Stimulated activated naive CD8-positive, alpha-beta T cell treated with anti-CD3 and anti-CD28 coated beads, Interleukin-15, Interleukin-2, amounts not matched to agents 100 U/mL and 50 U/mL, for 24 hours (primary cell): ENCODE measurements at regions not wholly inside any gene's neighbourhood (a gene's known extent, or its start where the extent isn't known, plus 50 kb on each side); places are given as distances from the start of the nearest gene placed in this dataset.
"Not testable (repeated sequence)": the region's sequence is repeated elsewhere in the genome, so short reads cannot be mapped to it uniquely, and the experiment has no call there.

ENCODE experiments used
- ATAC-seq: fragments of 150-1000 bp; cut with Tn5 transposase; one replicate; pipeline ENCODE4 v1.10.0; 2021
- DNase-seq: peaks from one replicate; pipeline ENCODE4 v3.0.0; 2021

DNA sequence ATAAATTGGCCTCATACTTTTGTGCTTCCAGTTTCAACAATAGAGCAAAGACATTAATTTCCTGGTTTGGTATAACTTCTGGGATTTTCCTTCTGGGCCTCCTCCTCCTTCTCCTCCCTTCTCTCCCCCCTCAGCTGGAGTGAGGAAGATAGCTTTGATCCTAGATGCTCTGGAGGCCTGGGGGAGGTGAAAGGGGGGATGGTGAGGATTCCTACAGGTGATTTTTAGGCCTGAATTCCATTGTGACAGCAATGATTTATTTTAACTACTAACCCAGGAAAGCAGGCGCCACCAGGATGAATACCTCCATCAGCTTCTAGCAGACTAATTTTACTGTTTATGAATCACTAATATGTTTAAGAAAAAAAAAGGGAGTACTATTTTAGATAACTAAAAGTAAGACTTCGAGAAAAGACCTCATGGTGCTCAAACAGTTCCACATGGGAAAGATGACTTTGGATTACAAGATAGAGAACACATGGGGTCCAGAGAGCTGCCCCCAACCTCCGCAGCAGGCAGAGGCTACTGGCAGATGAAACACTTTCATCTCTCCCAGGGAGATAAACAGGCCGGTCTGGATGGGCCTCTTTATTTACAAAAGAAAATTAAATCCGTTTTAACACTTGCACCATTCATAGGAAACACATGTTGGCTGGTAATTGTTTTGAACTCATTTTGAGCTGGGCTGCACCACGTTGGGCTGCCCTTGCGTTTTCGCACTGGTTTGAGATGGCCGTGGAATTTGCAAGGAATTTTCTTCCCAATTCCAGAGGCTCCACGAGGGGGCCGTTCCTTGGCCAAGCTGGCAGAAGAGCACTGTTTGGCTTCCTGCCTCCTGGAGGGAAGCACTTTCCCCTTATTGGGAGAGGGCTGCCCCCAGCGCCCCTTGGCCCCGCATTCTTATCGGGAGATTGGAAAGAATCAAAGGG, 125.1 kb upstream of the STX18 start:
- DNase-seq = no peak
- no peak for ATAC-seq

GRCh38 chr4:4666187-4666586, 124.3 kb upstream of the STX18 start:
- ATAC-seq (no peak), DNase-seq (no peak)

- no peak for ATAC-seq
- no peak for DNase-seq
These were observed 122.4 kb upstream of the STX18 start for GRCh38 chr4:4664234-4664633.

DNA sequence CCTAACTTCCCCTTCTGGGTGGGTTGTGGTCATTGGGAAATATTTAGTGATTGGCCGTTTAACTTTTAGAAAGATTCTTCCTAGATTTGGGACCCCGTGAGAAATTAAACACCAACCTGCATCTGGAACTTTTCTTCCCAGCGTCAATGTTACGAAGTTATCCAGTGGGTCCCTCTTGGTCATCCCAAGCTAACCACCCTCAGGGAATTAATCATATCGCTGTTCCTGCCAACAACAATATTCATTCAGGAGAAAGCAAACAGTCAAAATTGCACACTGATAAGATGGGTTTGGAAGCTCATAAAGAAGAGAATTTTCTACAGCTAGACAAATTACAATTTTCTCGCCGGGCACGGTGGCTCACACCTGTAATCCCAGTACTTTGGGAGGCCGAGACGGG, 121.2 kb upstream of the STX18 start:
- ATAC-seq (no peak), DNase-seq (no peak)

- DNase-seq = no peak
- ATAC-seq = no peak
These were observed 120.4 kb upstream of the STX18 start for GRCh38 chr4:4662230-4662629.

DNA sequence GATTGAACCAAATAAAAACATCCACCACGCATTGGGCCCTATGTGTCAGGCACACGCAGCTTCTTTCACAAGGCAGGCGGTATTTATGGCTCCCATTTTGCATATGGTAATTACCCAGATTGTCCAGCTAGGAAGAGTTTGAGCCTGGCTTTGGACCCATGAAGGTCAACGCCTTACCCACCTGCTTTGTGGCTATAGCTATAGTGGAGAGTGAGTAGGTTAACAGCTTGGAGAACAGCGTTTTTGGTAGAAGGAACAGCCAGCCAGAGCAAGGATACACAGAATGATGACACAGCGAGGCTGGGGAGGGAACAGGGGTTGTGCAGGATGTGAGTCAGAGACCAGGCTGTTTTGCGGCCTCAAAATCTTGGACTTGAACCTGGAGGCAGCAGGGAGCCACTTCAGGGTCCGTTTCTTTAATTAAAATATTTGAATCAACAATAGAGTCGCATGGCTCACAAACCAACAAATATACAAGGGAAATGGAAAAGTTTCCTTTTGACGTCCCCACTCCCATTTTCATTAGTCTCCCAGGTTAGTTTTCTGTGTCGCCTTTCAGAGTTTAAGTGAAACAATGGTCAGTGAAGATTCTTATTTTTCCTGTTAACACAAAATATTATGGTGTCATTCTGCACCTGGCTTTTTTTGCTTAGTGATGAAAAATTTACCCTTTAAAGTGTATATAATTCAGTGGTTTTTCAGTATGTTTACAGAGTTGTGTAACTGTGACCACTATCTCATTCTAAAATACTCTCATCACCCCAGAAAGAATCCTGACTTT, 118.2 kb upstream of the STX18 start:
- DNase-seq (no peak), ATAC-seq (no peak)

GRCh38 chr4:4658052-4658451, 116.2 kb upstream of the STX18 start:
- DNase-seq (no peak), ATAC-seq (no peak)

GRCh38 chr4:4656977-4657376, 115.1 kb upstream of the STX18 start:
- DNase-seq (no peak), ATAC-seq (no peak)

DNA sequence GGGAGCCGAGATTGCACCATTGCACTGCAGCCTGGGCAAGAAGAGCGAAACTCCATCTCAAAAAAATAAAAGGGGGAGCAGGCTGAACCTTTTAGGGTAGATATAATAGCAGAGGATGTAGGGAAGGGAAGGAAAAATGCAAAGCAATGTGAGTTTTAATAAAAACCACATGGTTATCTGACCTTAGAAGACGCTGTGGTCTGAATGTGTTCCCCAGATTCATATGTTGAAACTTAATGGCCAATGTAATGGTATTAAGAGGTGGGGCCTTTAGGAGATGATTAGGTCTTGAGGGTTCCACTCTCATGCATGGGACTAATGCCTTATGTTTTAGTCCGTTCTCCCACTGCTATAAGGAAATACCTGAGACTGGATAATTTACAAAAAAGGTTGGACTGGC, 114.1 kb upstream of the STX18 start:
- DNase-seq = no peak
- ATAC-seq = no peak

GRCh38 chr4:4655011-4655410, 113.2 kb upstream of the STX18 start:
- ATAC-seq = no peak
- DNase-seq = no peak

- ATAC-seq (no peak), DNase-seq (no peak)
These were observed 110.2 kb upstream of the STX18 start for GRCh38 chr4:4651811-4652755.

DNA sequence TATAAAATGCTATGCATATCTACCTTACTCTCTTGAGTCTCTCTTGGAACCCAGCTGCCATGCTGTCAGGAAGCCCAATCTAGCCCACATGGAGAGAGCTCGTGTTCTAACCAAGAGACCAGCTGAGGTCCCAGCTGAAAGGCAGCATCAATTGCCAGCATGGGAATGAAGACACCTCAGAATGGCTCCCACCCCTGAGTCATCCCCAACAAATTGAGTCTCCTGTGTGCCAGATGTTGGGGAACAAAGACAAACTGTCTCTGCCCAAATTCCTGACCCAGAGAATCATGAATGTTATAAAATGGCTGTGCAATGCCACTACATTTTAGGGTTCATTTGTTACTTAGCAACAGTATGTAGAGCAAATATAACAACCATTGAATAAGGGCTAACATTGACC, 105.2 kb upstream of the STX18 start:
- DNase-seq = no peak
- ATAC-seq = no peak

- no peak for ATAC-seq
These were observed 103.9 kb upstream of the STX18 start for GRCh38 chr4:4645743-4646142.

GRCh38 chr4:4644277-4644676, 102.4 kb upstream of the STX18 start:
- DNase-seq, ATAC-seq: not testable (repeated sequence)

More at GRCh38 chr4:4645743-4646142, 103.9 kb upstream of the STX18 start:
- DNase-seq = no peak

DNA sequence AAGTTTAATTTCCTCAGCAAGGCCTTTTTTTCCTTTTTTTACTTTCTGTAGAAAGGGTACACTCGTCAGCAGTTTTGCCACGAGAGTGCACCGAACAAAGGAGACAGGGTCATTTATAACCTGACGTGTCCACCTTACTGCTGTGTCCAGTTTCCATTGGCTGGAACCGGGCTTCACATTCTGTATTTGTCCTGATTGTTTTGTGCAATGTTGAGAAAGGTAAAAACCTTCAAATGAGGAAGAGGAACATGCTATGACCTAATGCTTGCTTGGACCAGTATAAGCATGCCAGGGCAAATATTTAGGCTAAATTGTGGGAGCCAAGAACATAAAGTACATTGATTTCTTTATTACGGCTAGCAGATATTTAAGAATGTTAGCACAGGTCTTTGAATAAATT, 101.9 kb upstream of the STX18 start:
- not testable (repeated sequence) for DNase-seq, ATAC-seq

- DNase-seq = no peak
- ATAC-seq = no peak
These were observed 101.5 kb upstream of the STX18 start for GRCh38 chr4:4643306-4643705.

GRCh38 chr4:4642496-4643000, 100.7 kb upstream of the STX18 start:
- DNase-seq = no peak
- no peak for ATAC-seq

DNA sequence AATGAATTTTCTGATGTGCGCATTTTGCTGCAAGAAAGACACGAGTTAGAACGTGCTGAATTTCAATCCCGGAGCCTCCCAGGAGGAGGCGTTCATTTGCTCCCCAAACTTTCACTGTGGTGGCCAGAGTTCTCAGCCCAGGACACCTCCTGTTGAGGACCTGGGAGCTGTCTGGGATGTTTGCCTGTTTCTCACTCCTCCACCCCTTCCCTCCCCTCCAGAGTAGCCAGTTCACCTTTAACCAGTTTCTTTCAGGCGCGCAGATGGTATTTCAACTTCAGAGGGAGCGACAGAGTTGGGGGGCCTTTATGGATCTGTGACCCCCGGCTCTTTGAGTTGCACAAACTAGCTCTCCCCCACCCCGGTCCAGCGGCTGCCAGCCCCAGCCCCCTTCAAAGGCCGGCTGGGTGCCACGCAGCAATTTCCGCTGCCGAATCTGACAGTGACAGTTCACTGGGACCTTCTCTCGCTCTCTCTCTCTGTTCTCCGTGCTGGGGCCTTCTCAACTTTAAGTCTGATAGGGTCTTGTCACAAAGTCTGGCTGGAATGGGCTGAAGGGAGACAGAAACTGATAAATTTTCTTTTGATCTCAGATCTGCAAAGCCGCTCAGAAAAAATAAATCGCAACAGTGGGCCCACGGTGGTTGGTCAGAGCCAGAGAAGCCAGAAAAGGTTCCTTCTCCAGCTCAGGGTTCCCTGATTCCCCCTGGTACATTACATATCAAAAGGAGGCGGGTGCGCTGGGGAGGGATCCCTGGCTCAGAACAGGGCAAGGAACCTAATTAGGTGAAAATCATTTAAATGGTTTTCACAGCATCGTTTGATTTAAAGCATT, 100.0 kb upstream of the STX18 start:
- no peak for DNase-seq

GRCh38 chr4:4641254-4641653, 99.4 kb upstream of the STX18 start:
- DNase-seq = no peak
- ATAC-seq = no peak

More for the DNA sequence above, 100.0 kb upstream of the STX18 start:
- ATAC-seq = no peak

DNA sequence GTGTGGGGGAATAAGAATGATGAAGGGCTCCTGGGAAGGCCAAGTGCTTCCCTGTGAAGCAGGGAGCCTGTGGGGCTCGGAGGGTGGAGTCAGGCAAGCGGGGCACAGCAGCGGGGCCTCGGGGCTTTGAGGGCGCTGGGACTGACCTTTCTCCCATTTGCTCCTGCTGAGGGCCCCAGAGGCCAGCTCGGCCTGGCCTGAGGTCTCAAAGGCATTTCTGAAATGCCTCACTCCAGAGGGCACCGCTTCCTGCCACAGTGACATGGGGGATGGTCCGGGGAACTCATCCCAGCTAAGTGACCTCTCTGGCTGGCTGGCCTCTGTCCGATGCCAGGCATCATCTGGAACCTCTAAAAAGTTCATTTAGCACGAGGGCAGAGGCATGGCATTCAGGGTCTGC, 98.8 kb upstream of the STX18 start:
- DNase-seq (no peak), ATAC-seq (no peak)

DNA sequence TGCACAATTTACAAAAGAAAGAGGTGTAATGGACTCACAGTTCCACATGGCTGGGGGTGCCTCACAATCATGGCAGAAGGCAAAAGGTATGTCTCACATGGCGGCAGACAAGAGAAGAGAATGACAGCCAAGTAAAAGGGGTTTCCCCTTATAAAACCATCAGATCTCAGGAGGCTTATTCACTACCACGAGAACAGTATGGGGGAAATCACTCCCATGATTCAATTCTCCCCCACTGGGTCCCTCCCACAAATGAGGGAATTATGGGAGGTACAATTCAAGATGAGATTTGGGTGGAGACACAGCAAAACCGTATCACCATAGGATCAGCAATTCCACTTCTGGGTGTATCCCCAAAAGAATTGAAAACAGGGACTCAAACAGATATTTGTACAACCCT, 97.5 kb upstream of the STX18 start:
- no peak for ATAC-seq
- peak; percentile 3 for DNase-seq
